IPS DF 19.7 (cell line): ENCODE measurements at regions not wholly inside any gene's neighbourhood (a gene's known extent, or its start where the extent isn't known, plus 50 kb on each side); places are given as distances from the start of the nearest gene placed in this dataset.

Experiments used
- DNase-seq: peaks from one replicate; pipeline ENCODE4 v3.0.0-alpha.2; 2013; ENCODE audit warnings: low read depth, low spot score

GRCh38 chr1:36743286-36744005 is 260.7 kb upstream of the CSF3R start:
- no peak for DNase-seq

- no peak for DNase-seq
These were observed 258.4 kb upstream of the CSF3R start for GRCh38 chr1:36741066-36741465.

- no peak for DNase-seq
These were observed 257.7 kb upstream of the CSF3R start for GRCh38 chr1:36740446-36740845.

GRCh38 chr1:36739703-36740289 is 257.1 kb upstream of the CSF3R start:
- no peak for DNase-seq

GRCh38 chr1:36738245-36738644 is 255.5 kb upstream of the CSF3R start:
- no peak for DNase-seq

- no peak for DNase-seq
These were observed 255.1 kb upstream of the CSF3R start for GRCh38 chr1:36737767-36738166.

- DNase-seq: no peak
These were observed 254.4 kb upstream of the CSF3R start for GRCh38 chr1:36737038-36737555.

- no peak for DNase-seq
These were observed 253.4 kb upstream of the CSF3R start for GRCh38 chr1:36735939-36736730.

GRCh38 chr1:36735436-36735835 is 252.7 kb upstream of the CSF3R start:
- DNase-seq: no peak

- no peak for DNase-seq
These were observed 251.6 kb upstream of the CSF3R start for GRCh38 chr1:36734356-36734755.

- no peak for DNase-seq
These were observed 251.0 kb upstream of the CSF3R start for GRCh38 chr1:36733748-36734147.

- no peak for DNase-seq
These were observed 249.3 kb upstream of the CSF3R start for GRCh38 chr1:36732015-36732356.

- no peak for DNase-seq
These were observed 248.7 kb upstream of the CSF3R start for GRCh38 chr1:36731226-36732014.

GRCh38 chr1:36730599-36730998 is 247.9 kb upstream of the CSF3R start:
- DNase-seq: no peak

- no peak for DNase-seq
These were observed 247.2 kb upstream of the CSF3R start for GRCh38 chr1:36729716-36730510.

GRCh38 chr1:36729289-36729688 is 246.6 kb upstream of the CSF3R start:
- no peak for DNase-seq

- no peak for DNase-seq
These were observed 246.1 kb upstream of the CSF3R start for GRCh38 chr1:36728846-36729245.

GRCh38 chr1:36728051-36728450 is 245.3 kb upstream of the CSF3R start:
- no peak for DNase-seq

GRCh38 chr1:36725151-36725550 is 242.4 kb upstream of the CSF3R start:
- no peak for DNase-seq

GRCh38 chr1:36723813-36724212 is 241.1 kb upstream of the CSF3R start:
- no peak for DNase-seq

GRCh38 chr1:36722871-36723270 is 240.2 kb upstream of the CSF3R start:
- no peak for DNase-seq
